GM21619 (cell line): ENCODE measurements at regions not wholly inside any gene's neighbourhood (a gene's known extent, or its start where the extent isn't known, plus 50 kb on each side); places are given as distances from the start of the nearest gene placed in this dataset.
"Not testable (repeated sequence)": the region's sequence is repeated elsewhere in the genome, so short reads cannot be mapped to it uniquely, and the experiment has no call there.

Source experiments
- ATAC-seq: cut with Tn5 transposase; IDR thresholded peaks from one replicate; pipeline ENCODE4 v1.9.1; 2021; ENCODE audit not compliant: unreplicated experiment

DNA sequence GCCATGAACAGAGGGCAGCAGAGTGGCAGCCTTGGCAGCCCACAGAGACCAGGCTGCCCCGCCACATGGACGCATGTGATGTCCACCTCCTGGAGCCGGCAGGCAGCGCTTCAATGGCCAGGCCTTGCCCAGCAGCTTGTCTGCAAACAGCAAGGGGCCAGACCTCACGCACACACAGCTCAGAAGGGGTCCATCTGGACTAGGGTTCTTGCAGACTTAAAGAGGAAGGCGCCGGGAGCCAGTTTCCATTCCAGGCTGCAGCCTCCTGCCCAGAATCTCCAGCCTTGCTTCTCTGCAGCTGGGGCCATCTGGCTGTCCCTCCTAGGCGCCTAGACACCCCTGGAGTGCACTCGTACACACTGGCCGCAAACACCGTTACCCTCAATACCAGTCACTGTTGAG, 91.9 kb upstream of the TMEM45B start:
- no peak for ATAC-seq

DNA sequence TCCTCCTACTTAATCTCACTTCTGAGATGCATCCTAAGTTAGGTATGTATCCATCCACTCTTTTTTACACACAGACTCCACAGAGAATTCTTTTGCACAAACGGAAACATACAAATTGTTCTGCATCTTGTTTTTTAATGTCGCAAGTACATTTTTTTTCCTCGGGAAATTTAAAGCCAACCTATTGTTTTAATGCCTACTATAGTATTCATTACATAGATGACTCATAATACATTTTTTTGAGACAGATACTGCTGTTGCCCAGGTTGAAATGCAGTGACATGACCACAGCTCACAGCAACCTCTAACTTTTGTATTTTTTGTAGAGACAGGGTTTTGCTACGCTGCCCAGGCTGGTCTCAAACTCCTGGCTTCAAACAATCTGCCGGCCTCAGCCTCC, 90.8 kb upstream of the TMEM45B start:
- ATAC-seq = no peak

- ATAC-seq = no peak
These were observed 89.5 kb upstream of the TMEM45B start for GRCh38 chr11:129726179-129726578.

- no peak for ATAC-seq
These were observed 87.1 kb upstream of the TMEM45B start for GRCh38 chr11:129728581-129728980.

DNA sequence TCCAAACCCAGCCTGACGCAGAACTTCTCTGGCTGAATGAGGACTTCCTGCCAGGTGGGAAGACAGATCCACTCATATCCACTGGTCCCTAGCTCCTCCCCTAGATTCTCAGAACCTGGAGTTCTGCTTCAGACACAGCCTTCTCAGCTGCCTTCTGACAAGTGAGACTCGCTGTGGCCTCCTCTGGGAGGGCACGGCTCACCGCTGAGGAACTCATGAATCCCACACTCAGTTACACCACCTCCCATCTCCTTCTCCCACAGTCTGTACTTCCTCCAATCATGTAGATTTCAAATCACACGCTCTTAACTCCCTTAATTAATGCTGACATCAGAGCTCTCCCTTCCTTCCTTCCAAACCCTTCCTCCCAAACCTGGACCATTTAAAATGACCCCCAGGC, 86.4 kb upstream of the TMEM45B start:
- ATAC-seq = no peak

GRCh38 chr11:129729823-129730222, 85.8 kb upstream of the TMEM45B start:
- no peak for ATAC-seq

DNA sequence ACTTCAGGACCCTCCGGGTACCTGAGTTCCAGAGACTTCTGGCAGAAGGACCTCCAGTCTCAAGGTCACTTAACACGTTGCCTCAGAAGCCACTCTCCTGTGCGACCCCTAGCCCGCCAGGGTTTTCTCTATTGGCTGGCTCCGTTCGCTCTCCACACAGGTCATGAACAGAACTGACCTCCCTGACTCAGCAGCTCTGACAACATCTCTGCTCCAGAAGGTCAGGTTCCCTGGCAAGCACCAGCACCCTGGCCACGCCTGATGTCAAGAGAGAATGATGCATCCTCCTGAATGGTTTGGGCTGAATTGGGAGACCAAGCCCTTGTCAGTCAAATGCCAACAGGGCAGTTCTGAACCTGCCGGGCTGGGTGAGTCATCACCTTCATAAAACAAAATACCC, 84.3 kb upstream of the TMEM45B start:
- no peak for ATAC-seq

- no peak for ATAC-seq
These were observed 82.7 kb upstream of the TMEM45B start for GRCh38 chr11:129732941-129733340.

GRCh38 chr11:129733384-129733783, 82.3 kb upstream of the TMEM45B start:
- no peak for ATAC-seq

- ATAC-seq = no peak
These were observed 81.7 kb upstream of the TMEM45B start for GRCh38 chr11:129733981-129734380.

DNA sequence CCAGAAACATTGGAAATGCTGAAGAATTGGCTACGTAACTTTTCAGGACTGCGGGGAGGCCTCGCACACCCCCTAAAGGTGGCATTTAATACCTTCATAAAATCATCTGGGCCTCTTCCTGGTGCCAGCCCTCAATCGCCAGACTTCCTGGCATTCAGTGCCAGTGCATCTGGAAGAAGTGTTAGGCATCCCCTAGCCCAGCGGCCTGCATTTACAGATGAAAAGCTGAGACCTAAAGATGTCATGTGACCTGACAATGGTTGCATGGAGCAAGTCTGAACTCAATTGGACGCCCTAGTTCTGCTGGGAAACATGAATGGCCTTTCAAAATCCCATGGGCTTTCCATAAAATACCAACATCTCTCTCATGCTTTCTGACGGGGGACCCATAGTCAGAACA, 81.0 kb upstream of the TMEM45B start:
- no peak for ATAC-seq

- no peak for ATAC-seq
These were observed 77.8 kb upstream of the TMEM45B start for GRCh38 chr11:129737831-129738230.

- ATAC-seq = no peak
These were observed 77.4 kb upstream of the TMEM45B start for GRCh38 chr11:129738242-129738641.

- no peak for ATAC-seq
These were observed 76.3 kb upstream of the TMEM45B start for GRCh38 chr11:129739339-129739738.

- no peak for ATAC-seq
These were observed 75.4 kb upstream of the TMEM45B start for GRCh38 chr11:129740125-129740719.

GRCh38 chr11:129743112-129743815, 72.4 kb upstream of the TMEM45B start:
- ATAC-seq = no peak

GRCh38 chr11:129747071-129747470, 68.6 kb upstream of the TMEM45B start:
- ATAC-seq = no peak

- ATAC-seq = no peak
These were observed 66.5 kb upstream of the TMEM45B start for GRCh38 chr11:129749141-129749540.

GRCh38 chr11:129750343-129751292, 65.0 kb upstream of the TMEM45B start:
- peak; percentile 88 for ATAC-seq

- no peak for ATAC-seq
These were observed 64.1 kb upstream of the TMEM45B start for GRCh38 chr11:129751511-129751910.

GRCh38 chr11:129763569-129763968, 52.1 kb upstream of the TMEM45B start:
- not testable (repeated sequence) for ATAC-seq

DNA sequence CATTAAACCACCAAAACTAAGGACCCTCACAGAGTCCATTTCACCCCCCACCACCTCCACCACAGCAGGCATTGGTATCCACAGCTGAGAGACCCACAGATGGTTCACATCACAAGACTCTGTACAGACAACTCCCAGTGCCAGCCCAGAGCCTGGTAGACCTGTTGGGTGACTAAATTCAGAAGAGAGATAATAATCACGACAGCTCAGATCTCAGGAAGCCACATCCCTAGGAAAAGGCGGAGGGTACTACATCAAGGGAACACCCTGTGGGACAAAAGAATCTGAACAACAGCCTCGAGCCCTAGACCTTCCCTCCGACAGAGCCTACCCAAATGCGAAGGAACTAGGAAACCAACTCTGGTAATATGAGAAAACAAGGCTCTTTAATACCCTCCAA, 51.4 kb upstream of the TMEM45B start:
- ATAC-seq = not testable (repeated sequence)
